ENCODE measurements at regions not wholly inside any gene's neighbourhood (a gene's known extent, or its start where the extent isn't known, plus 50 kb on each side); places are given as distances from the start of the nearest gene placed in this dataset.
A peak's percentile ranks its signal among the peaks of the same experiment; 100 is the strongest.

DNA sequence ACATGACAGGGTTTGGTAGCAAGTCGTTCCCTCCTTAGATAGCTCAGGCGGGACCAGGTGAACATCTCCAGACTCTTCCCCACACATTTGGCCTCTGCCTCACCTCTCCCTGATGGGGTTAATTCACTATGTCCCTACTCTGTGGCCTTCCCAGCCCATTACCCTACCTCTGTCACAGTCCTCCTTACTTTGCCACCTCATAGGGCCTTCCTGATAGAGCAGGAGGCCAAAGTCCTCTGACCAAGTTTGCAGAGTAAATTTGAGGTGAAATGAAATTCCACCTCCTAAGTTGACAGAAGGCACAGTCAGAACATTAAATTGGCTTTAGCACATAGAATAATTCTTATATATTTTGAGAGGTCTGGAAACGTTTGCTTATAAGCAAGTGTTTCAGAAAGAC, 53.1 kb upstream of the ARMC2 start:
- Mint-ChIP-seq H3K4me1 (peaks cover 17 to 33% (median 25%) of the 10 kb centered on the region in 4 donors), H3K27me3 (no peaks in the 10 kb centered on the region), H3K9me3 (no peaks in the 10 kb centered on the region), H3K36me3 (no peaks in the 10 kb centered on the region), H3K4me3 (no peak overlapping the region), H3K27ac (no peak overlapping the region)
- Histone ChIP-seq H3K4me1 (ENCODE audit: insufficient read depth, low read length) (peaks cover 32% of the 10 kb centered on the region), H3K27me3 (ENCODE audit: insufficient read depth, low read length) (no peaks in the 10 kb centered on the region), H3K4me3 (ENCODE audit: low read length in 2 of 2) (no peak overlapping the region), H3K9me3 (ENCODE audit: control insufficient read depth in 1 of 2, low read length in 2 of 2) (no peaks in the 10 kb centered on the region), H3K36me3 (ENCODE audit: insufficient read depth, low read length) (no peaks in the 10 kb centered on the region), H3K27ac (ENCODE audit: low read depth, low read length) (no peak overlapping the region)
- POLR2A ChIA-PET (ENCODE audit: partially characterized antibody) = no interaction called here
- CTCF ChIA-PET (ENCODE audit: partially characterized antibody) = interaction anchor here (0.5 to 0.8 kb wide), 2 partner anchors 8 to 10 kb away, joined by 3 to 4 read pairs; no protein-coding TSS in a partner anchor
- no peak for DNase-seq
- intact Hi-C loops (cut with micrococcal nuclease) = loop anchor here (5.0 kb wide), 1 partner anchor 42 kb away; no protein-coding TSS in a partner anchor

DNA sequence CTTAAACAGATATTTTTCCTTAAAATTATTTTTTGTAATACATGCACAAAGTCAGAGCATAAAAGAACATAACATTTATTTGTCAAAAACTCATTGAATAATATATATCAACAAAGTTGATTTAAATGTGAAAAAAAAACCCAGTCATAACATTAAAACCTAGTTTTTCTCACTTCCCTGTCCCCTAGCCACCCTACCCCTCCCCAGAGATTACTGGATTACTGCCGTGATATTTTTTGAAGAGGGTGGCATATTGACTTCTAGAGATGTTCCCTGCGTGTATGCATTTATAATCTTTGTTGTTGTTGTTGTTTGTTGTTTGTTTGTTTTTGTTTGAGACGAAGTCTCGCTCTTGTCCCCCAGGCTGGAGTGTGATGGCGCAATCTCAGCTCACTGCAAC, 52.4 kb upstream of the ARMC2 start:
- peaks cover 32% of the 10 kb centered on the region for H3K4me1 ChIP-seq (ENCODE audit: insufficient read depth, low read length)
- H3K27me3 ChIP-seq (ENCODE audit: insufficient read depth, low read length) = no peaks in the 10 kb centered on the region
- no peak overlapping the region for H3K4me3 ChIP-seq (ENCODE audit: low read length in 2 of 2)
- no peak overlapping the region for H3K27ac ChIP-seq (ENCODE audit: low read depth, low read length)
- H3K4me3 Mint-ChIP-seq = no peak overlapping the region
- ChIA-PET POLR2A (ENCODE audit: partially characterized antibody) (no interaction called here), CTCF (ENCODE audit: partially characterized antibody) (interaction anchor here (1.3 kb wide), 1 partner anchor 12 kb away, joined by 3 read pairs; no protein-coding TSS in a partner anchor)
- H3K27me3 Mint-ChIP-seq = no peaks in the 10 kb centered on the region
- intact Hi-C loops (cut with micrococcal nuclease) = loop anchor here (5.0 kb wide), 1 partner anchor 41 kb away; no protein-coding TSS in a partner anchor
- H3K4me1 Mint-ChIP-seq = peaks cover 17 to 33% (median 25%) of the 10 kb centered on the region in 4 donors
- no peak for DNase-seq
- H3K9me3 ChIP-seq (ENCODE audit: control insufficient read depth in 1 of 2, low read length in 2 of 2) = no peaks in the 10 kb centered on the region
- no peaks in the 10 kb centered on the region for H3K36me3 ChIP-seq (ENCODE audit: insufficient read depth, low read length)
- H3K27ac Mint-ChIP-seq = no peak overlapping the region
- H3K9me3 Mint-ChIP-seq = no peaks in the 10 kb centered on the region
- H3K36me3 Mint-ChIP-seq = no peaks in the 10 kb centered on the region

GRCh38 chr6:108796875-108797274, 51.3 kb upstream of the ARMC2 start:
- no peak overlapping the region for H3K27ac ChIP-seq (ENCODE audit: low read depth, low read length)
- no peaks in the 10 kb centered on the region for H3K36me3 Mint-ChIP-seq
- H3K27ac Mint-ChIP-seq = peak overlapping the region in 4 of 7 donors; percentile 36 to 81 (median 54)
- no peaks in the 10 kb centered on the region for H3K9me3 Mint-ChIP-seq
- no peaks in the 10 kb centered on the region for H3K9me3 ChIP-seq (ENCODE audit: control insufficient read depth in 1 of 2, low read length in 2 of 2)
- ChIA-PET POLR2A (ENCODE audit: partially characterized antibody) (no interaction called here), CTCF (ENCODE audit: partially characterized antibody) (interaction anchor here (1.3 to 1.5 kb wide), 3 partner anchors 13 to 276 kb away, joined by 3 to 5 read pairs (median 4); no protein-coding TSS in a partner anchor)
- H3K36me3 ChIP-seq (ENCODE audit: insufficient read depth, low read length) = no peaks in the 10 kb centered on the region
- intact Hi-C loops (cut with micrococcal nuclease) = loop anchor here (5.0 kb wide), 1 partner anchor 40 kb away; no protein-coding TSS in a partner anchor
- H3K4me1 Mint-ChIP-seq = peaks cover 18 to 38% (median 28%) of the 10 kb centered on the region in 4 donors
- no peaks in the 10 kb centered on the region for H3K27me3 Mint-ChIP-seq
- H3K4me1 ChIP-seq (ENCODE audit: insufficient read depth, low read length) = peaks cover 32% of the 10 kb centered on the region
- peak overlapping the region in 1 of 8 donors; percentile 1 for H3K4me3 Mint-ChIP-seq
- no peak overlapping the region for H3K4me3 ChIP-seq (ENCODE audit: low read length in 2 of 2)
- no peaks in the 10 kb centered on the region for H3K27me3 ChIP-seq (ENCODE audit: insufficient read depth, low read length)
- no peak for DNase-seq

DNA sequence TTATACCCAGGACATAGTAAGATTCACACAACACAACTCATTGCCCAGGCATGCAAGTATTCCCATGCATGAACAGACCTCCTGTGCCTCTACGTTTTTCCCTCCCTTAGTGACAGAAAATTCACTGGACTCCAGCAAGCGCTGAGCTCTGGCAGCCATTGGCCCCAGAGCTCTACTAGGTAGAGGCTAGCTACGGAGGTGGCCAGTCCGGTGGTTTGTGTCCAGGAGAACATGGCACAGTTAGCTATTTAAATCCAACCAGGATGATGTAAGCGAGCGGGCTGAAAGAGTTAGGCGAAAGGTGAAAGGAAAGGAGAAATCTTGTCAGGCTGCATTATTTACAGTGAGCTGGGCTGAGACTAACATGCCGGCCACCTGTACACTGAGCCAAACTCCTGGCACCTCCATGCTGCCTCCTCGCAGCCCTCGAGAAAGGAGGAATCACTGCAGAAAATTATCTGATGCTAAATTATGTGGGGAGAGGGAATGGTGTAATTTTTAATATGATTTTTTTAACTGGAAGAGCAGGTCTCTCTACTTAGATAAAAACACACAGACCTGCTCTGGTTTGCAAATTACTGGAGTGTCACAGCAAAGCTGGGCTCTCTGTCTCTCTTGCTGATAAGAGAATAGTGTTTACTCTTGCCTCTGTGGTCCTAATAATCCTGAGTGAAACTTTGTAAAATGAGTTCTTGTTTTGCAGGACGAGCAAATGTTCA, 50.1 kb upstream of the ARMC2 start:
- no peak for DNase-seq
- H3K36me3 Mint-ChIP-seq = no peaks in the 10 kb centered on the region
- no peaks in the 10 kb centered on the region for H3K36me3 ChIP-seq (ENCODE audit: insufficient read depth, low read length)
- H3K9me3 ChIP-seq (ENCODE audit: control insufficient read depth in 1 of 2, low read length in 2 of 2) = no peaks in the 10 kb centered on the region
- peak overlapping the region; percentile 22 for H3K27ac ChIP-seq (ENCODE audit: low read depth, low read length)
- H3K27me3 Mint-ChIP-seq = no peaks in the 10 kb centered on the region
- peak overlapping the region in 7 of 8 donors; percentile 77 to 90 (median 81) for H3K4me3 Mint-ChIP-seq
- H3K4me1 ChIP-seq (ENCODE audit: insufficient read depth, low read length) = peaks cover 32% of the 10 kb centered on the region
- no peaks in the 10 kb centered on the region for H3K27me3 ChIP-seq (ENCODE audit: insufficient read depth, low read length)
- H3K9me3 Mint-ChIP-seq = no peaks in the 10 kb centered on the region
- CTCF ChIA-PET (ENCODE audit: partially characterized antibody) = interaction anchor here (1.0 to 1.8 kb wide), 6 partner anchors 15 to 585 kb away, joined by 3 to 8 read pairs (median 4); partner anchors contain the start of gene CD164
- intact Hi-C loops (cut with micrococcal nuclease) = loop anchor here (5.0 kb wide), 1 partner anchor 39 kb away; no protein-coding TSS in a partner anchor
- peak overlapping the region; percentile 34 to 96 (median 81) for H3K27ac Mint-ChIP-seq
- POLR2A ChIA-PET (ENCODE audit: partially characterized antibody) = interaction anchor here (1.4 to 2.3 kb wide), 2 partner anchors 15 to 239 kb away, joined by 3 to 14 read pairs; no protein-coding TSS in a partner anchor
- H3K4me1 Mint-ChIP-seq = peaks cover 18 to 38% (median 28%) of the 10 kb centered on the region in 4 donors
- no peak overlapping the region for H3K4me3 ChIP-seq (ENCODE audit: low read length in 2 of 2)
